Keratinocyte (primary cell): ENCODE measurements at regions not wholly inside any gene's neighbourhood (a gene's known extent, or its start where the extent isn't known, plus 50 kb on each side); places are given as distances from the start of the nearest gene placed in this dataset.

Source experiments
- DNase-seq: peaks from one replicate; pipeline ENCODE4 v3.0.0-alpha.2; 2011; ENCODE audit warnings: low read depth, missing footprints, low spot score
- FAIRE-seq: peaks from 2 replicates; lab custom pipeline; 2011; peaks lifted over from hg19 to GRCh38; lab: Jason Lieb, UNC
- H2AFZ ChIP-seq: 2 replicates; pipeline ENCODE4 v1.6.0; 2012; ENCODE audit warnings: low read length, control low read depth, inconsistent platforms; ENCODE audit not compliant: control insufficient read depth
- H3K27ac ChIP-seq: 2 replicates; pipeline ENCODE4 v1.5.1; 2011; ENCODE audit warnings: low read length; ENCODE audit not compliant: control insufficient read depth, insufficient read depth
- H3K27me3 ChIP-seq: 3 replicates; pipeline ENCODE4 v1.6.0; 2011; ENCODE audit warnings: low read length; ENCODE audit not compliant: control insufficient read depth, insufficient read depth; ENCODE audit errors: extremely low read depth
- H3K36me3 ChIP-seq, 2 experiments: 2 replicates in 1 of 2; 3 replicates in 1 of 2; pipeline ENCODE4 v1.5.1; 2011; ENCODE audit warnings: low read length in 2 of 2, mild to moderate bottlenecking in 1 of 2; ENCODE audit not compliant: control insufficient read depth in 2 of 2, insufficient read depth in 2 of 2; ENCODE audit errors: extremely low read depth in 1 of 2
- H3K4me1 ChIP-seq: 3 replicates; pipeline ENCODE4 v1.5.1; 2011; ENCODE audit warnings: low read length; ENCODE audit not compliant: control insufficient read depth, insufficient read depth; ENCODE audit errors: extremely low read depth
- H3K4me2 ChIP-seq: 3 replicates; pipeline ENCODE4 v1.6.0; 2011; ENCODE audit warnings: low read depth, low read length; ENCODE audit not compliant: control insufficient read depth, insufficient read depth; ENCODE audit errors: extremely low read depth
- H3K4me3 ChIP-seq, 3 experiments: fragments of 200-600 bp in 1 of 3; sonication (generic) in 1 of 3; 2 replicates in 2 of 3; 3 replicates in 1 of 3; pipeline ENCODE4 v1.5.1; 2011 to 2016; ENCODE audit warnings: low read length in 3 of 3, mild to moderate bottlenecking in 3 of 3, control low read depth in 2 of 3, inconsistent platforms in 1 of 3, low read depth in 1 of 3, mixed read lengths in 1 of 3, mixed run types in 1 of 3, moderate library complexity in 1 of 3; ENCODE audit not compliant: control insufficient read depth in 2 of 3, insufficient read depth in 2 of 3; ENCODE audit errors: extremely low read depth in 1 of 3
- H3K79me2 ChIP-seq: 2 replicates; pipeline ENCODE4 v1.6.0; 2012; ENCODE audit warnings: low read length; ENCODE audit not compliant: control insufficient read depth, insufficient read depth
- H3K9ac ChIP-seq: 3 replicates; pipeline ENCODE4 v1.6.0; 2011; ENCODE audit warnings: low read length; ENCODE audit not compliant: control insufficient read depth, insufficient read depth; ENCODE audit errors: extremely low read depth
- H3K9me1 ChIP-seq: 3 replicates; pipeline ENCODE4 v1.6.0; 2011; ENCODE audit warnings: low read length; ENCODE audit not compliant: control insufficient read depth, insufficient read depth; ENCODE audit errors: extremely low read depth
- H3K9me3 ChIP-seq: 2 replicates; pipeline ENCODE4 v1.5.1; 2012; ENCODE audit warnings: low read depth, low read length; ENCODE audit not compliant: control insufficient read depth
- H4K20me1 ChIP-seq: 3 replicates; pipeline ENCODE4 v1.6.0; 2011; ENCODE audit warnings: low read length; ENCODE audit not compliant: control insufficient read depth, insufficient read depth; ENCODE audit errors: extremely low read depth
- EZH2 ChIP-seq: IDR thresholded peaks from one replicate; pipeline ENCODE4 v1.6.1; 2012; ENCODE audit warnings: inconsistent platforms, mild to moderate bottlenecking, low read length, moderate library complexity
- dilution Hi-C: fragments of 300-500 bp; cut with MboI; formaldehyde crosslinking; loops from one replicate; pipeline ENCODE4 v1.7.0; 2020; ENCODE audit warnings: low sequenced_read_pairs; ENCODE audit not compliant: extremely low pct_ligation_motif_present
- TF ChIP-seq, protein P1 (sequence below), 3 experiments: IDR thresholded peaks in 1 of 3; conservative IDR thresholded peaks in 1 of 3; optimal IDR thresholded peaks in 1 of 3; 2 replicates in 2 of 3; 3 replicates in 1 of 3; pipeline versions ENCODE3 to v1.5.1; 2011; ENCODE audit warnings: low read length in 3 of 3, mild to moderate bottlenecking in 3 of 3, moderate library complexity in 2 of 3, control low read depth in 1 of 3, inconsistent platforms in 1 of 3; ENCODE audit not compliant: insufficient read depth in 2 of 3; ENCODE audit errors: extremely low read depth in 1 of 3

GRCh38 chr3:191781044-191781443 is 320.1 kb downstream of the PYDC2 start:
- Histone ChIP-seq H3K27ac (no peak overlapping the region), H3K9me1 (no peaks in the 10 kb centered on the region), H2AFZ (peak overlapping the region; percentile 28), H3K9me3 (no peaks in the 10 kb centered on the region), H3K4me3 (no peak overlapping the region), H4K20me1 (no peaks in the 10 kb centered on the region), H3K9ac (no peak overlapping the region), H3K79me2 (no peaks in the 10 kb centered on the region), H3K4me1 (peaks cover 4% of the 10 kb centered on the region), H3K27me3 (no peaks in the 10 kb centered on the region), H3K4me2 (no peak overlapping the region), H3K36me3 (no peaks in the 10 kb centered on the region)
- DNase-seq = no peak
- FAIRE-seq = no peak
- TF ChIP-seq, protein P1, sequence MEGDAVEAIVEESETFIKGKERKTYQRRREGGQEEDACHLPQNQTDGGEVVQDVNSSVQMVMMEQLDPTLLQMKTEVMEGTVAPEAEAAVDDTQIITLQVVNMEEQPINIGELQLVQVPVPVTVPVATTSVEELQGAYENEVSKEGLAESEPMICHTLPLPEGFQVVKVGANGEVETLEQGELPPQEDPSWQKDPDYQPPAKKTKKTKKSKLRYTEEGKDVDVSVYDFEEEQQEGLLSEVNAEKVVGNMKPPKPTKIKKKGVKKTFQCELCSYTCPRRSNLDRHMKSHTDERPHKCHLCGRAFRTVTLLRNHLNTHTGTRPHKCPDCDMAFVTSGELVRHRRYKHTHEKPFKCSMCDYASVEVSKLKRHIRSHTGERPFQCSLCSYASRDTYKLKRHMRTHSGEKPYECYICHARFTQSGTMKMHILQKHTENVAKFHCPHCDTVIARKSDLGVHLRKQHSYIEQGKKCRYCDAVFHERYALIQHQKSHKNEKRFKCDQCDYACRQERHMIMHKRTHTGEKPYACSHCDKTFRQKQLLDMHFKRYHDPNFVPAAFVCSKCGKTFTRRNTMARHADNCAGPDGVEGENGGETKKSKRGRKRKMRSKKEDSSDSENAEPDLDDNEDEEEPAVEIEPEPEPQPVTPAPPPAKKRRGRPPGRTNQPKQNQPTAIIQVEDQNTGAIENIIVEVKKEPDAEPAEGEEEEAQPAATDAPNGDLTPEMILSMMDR (optimal IDR thresholded peaks at IDR 0.05 in 1 of 3, IDR thresholded peaks at IDR 0.05 in 1 of 3, conservative IDR thresholded peaks at IDR 0.05 in 1 of 3; ENCODE audit: extremely low read depth in 1 of 3, insufficient read depth in 2 of 3, low read length in 3 of 3) = no peak
- TF ChIP-seq EZH2 = no peak
- dilution Hi-C loops = no loop called here

DNA sequence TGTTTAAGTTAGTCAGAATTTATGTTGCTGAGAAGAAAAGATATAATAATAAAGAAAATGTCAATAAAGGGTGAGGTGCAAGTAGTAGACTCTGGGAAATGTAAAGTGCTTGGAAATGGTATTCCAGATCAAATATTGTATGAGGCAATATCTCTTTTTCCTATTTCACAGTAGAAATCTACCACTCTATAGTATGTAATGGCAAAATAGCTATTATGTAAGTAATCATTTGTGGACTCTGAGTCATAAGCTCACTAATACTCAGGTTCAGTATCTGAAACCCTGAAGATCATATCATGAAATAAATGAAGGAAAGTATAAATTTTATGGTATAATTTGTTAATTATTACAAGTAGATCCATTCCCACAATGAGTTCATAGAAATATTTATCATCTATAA is 322.1 kb downstream of the PYDC2 start:
- Histone ChIP-seq H3K9ac (no peak overlapping the region), H3K9me3 (no peaks in the 10 kb centered on the region), H3K27me3 (no peaks in the 10 kb centered on the region), H3K4me2 (no peak overlapping the region), H2AFZ (no peak overlapping the region), H3K9me1 (no peaks in the 10 kb centered on the region), H4K20me1 (no peaks in the 10 kb centered on the region), H3K27ac (no peak overlapping the region), H3K4me3 (no peak overlapping the region), H3K4me1 (no peaks in the 10 kb centered on the region), H3K79me2 (no peaks in the 10 kb centered on the region), H3K36me3 (no peaks in the 10 kb centered on the region)
- no peak for FAIRE-seq
- dilution Hi-C loops = no loop called here
- TF ChIP-seq EZH2 = no peak
- TF ChIP-seq, protein P1 (optimal IDR thresholded peaks at IDR 0.05 in 1 of 3, IDR thresholded peaks at IDR 0.05 in 1 of 3, conservative IDR thresholded peaks at IDR 0.05 in 1 of 3; ENCODE audit: extremely low read depth in 1 of 3, insufficient read depth in 2 of 3, low read length in 3 of 3) = no peak
- no peak for DNase-seq
